HG03064 (cell line): ENCODE measurements at regions not wholly inside any gene's neighbourhood (a gene's known extent, or its start where the extent isn't known, plus 50 kb on each side); places are given as distances from the start of the nearest gene placed in this dataset.
"Not testable (repeated sequence)": the region's sequence is repeated elsewhere in the genome, so short reads cannot be mapped to it uniquely, and the experiment has no call there.

Experiments used
- ATAC-seq: cut with Tn5 transposase; IDR thresholded peaks from one replicate; pipeline ENCODE4 v1.9.1; 2021; ENCODE audit warnings: low read depth; ENCODE audit not compliant: unreplicated experiment

DNA sequence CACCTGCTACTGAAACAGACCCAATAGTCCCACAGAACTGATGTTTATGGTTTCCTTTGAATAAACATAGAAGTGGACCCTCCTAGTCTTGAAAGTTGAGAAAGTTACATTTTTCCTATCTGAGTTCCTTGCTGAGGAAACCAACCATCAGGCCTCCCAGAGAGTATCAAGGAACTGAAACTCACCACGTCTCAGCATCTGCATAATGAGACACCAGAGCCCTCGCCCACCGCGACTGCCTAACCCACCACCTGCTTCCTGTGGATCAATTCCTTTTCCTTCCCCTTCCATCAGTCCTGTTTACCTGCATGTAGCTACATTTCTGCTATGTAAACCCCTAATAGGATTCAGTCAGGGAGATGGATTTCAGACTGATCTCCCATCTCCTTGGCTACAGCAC, 443.2 kb upstream of the TMEM132C start:
- no peak for ATAC-seq

DNA sequence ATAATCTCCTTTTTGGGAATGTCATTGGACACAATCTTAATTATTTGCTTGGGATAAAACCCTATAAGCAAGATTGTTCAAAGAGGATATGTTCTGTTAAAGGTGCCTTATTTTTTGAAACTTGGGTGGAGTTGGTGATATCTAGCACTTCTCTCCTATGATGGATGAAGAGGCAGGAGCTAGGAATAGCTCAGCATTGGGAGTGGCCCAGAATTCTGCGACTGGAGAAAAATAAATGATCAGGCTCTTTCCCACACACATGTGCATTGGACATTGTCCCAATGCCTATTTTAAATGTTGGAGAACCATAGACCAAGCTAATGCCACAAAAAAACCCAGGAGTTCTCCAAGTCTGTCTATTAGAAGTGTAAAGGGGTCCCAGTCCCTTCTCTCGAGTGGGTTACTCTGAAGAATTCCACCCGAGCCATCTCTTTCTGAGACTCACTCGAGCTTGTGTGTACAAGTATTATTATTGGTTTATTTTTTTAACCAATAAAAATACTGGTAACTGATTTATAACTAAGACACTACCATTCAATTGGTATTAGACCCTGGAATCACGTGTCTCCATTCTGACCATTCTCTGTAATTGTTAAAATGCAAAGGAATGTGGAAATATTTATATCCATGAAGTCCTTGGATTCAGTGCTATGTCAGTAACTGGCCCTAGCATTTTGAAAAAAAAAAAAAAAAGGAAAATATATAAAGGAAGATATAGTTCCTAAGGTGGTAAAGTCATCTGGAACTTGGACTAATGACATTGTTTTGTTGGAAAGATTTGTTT, 437.5 kb upstream of the TMEM132C start:
- ATAC-seq = no peak

DNA sequence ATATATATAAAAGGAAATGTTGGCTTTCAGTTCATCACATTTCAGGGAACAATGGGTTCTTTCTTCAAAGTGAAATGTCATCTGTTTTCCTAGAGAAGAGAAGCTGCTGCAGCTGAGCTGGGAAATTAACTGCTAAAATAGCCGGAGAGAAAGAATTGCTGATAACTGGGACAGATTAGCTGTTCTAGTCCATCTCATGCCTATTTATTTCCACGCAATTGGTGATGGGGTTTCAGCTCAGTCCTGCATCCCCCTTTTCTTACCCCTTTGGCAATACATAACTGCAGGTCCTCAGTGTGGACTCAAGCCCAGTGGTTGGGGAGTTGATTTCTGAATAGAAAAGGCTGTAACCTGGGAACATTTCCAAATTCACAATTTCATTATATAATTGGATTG, 436.9 kb upstream of the TMEM132C start:
- ATAC-seq = no peak

DNA sequence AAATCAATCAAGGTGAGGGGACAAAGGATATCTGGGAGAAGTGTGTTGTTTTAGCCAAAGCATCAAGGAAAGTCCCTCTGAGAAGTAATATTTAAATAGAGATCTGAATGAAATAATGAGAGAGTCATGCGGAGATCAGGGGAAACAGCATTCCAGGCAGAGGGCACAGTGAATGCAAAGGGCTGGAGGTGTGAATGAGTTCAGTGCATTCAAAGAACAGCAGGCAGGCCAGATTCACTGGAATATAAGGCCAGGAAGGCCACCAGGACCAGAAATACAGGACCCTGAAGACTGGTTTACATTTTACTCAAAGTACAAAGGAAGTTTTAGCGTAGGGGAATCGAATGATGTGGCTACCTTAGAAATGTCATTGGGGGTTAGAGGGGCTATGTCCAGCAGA, 436.2 kb upstream of the TMEM132C start:
- ATAC-seq = no peak

DNA sequence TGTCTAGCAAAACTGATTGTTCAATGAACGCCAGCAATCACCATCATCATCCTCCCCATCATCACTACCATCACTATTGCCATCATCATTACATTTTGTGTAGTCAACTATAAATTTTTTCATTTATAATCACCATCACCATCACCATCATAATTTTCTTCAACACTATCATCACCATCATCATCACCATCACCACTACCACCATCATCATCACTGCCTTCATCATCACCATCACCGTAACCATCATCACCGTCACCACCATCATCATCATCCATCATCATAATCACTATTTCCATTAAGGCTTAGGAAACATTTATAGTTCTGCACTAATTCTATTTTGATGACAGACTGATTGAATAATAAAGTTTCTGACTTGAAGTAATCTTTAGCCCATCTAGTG, 434.8 kb upstream of the TMEM132C start:
- ATAC-seq = no peak

DNA sequence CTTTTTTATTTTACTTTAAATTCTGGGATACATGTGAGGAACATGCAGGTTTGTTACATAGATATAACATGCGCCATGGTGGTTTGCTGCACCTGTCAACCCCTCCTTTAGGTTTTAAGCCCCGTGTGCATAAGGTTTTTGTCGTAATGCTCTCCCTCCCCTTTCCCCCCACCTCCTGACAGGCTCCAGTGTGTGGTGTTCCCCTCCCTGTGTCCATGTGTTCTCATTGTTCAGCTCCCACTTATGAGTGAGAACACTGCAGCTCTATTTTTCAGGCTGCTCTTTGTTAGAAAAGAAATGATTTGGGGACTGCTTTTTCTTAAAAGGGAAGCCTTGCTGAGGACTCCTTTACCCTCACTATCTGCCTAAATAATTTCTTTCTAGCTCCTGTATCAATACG, 430.2 kb upstream of the TMEM132C start:
- ATAC-seq = not testable (repeated sequence)

DNA sequence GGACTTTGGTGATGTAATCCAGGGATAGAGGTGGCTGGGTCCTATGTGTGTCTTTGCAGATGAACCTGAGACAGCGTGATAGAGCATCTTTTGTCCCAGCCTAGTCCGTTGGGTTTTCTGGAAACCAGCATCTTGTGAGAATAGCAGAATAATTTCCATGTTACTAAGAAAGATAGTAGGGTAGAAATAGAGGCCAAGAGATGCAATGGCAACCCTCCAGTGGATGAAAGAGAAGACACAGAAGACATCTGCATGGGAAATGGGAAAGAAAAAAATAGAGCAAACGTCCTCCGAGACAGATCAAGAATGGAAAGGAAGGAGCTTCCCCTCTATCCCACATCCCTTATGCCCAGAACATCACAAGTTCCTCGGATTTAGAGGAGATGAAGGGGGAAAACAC, 409.3 kb upstream of the TMEM132C start:
- no peak for ATAC-seq

DNA sequence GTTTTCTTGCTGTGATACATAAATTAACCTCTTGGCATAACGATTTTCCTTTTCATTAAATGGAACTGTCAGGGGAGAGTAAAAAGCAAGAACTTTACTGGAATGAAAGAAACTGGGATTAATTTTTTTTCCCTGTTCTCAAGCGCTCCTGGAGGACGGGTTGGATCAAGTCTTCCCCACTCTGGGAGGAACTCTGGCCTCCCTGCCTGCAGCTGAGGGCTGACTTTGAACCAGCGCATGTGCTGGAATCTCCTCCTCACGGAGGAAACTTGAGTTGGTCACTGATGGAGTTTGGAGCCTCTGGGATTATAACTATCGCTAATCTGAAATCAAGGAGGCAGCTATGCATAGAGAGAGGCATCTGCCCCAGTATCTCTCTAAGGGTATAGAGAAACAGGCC, 406.4 kb upstream of the TMEM132C start:
- no peak for ATAC-seq

DNA sequence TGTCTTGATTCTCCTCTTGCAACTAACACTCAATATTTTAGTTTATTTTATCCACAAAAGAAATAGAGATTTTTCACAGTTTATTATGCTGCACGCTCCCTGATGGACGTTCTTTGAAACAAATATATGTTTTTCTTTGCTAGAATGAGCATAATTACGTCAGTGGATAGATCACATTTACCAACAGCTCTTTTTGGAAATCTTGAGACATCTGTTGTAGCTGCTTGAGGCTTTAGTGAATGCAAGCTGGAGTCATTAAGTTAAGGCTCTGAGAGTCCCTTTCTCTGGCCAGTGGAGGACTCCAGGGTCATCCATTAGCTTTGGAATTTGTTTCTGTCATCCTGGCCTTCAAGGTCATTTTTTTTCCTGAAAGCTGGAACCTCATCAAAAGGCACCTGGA, 405.6 kb upstream of the TMEM132C start:
- no peak for ATAC-seq

DNA sequence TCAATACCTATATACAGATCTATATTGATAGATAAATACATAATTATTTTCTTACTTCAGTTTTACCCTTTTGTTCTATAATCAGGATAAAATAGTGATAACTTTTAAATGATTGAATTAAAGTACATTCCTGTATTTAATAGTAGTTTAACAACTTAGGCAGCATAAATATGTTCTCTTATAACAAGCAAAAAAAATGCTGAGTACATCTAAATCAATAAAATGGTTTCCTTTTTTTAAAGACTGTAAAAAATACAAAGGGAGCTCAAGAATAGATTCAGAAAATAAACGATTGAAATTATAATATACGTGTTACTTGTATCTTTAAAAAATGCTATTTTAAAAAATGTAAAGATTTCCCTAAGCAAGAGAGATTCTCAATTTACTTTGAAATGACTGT, 393.7 kb upstream of the TMEM132C start:
- ATAC-seq = no peak

DNA sequence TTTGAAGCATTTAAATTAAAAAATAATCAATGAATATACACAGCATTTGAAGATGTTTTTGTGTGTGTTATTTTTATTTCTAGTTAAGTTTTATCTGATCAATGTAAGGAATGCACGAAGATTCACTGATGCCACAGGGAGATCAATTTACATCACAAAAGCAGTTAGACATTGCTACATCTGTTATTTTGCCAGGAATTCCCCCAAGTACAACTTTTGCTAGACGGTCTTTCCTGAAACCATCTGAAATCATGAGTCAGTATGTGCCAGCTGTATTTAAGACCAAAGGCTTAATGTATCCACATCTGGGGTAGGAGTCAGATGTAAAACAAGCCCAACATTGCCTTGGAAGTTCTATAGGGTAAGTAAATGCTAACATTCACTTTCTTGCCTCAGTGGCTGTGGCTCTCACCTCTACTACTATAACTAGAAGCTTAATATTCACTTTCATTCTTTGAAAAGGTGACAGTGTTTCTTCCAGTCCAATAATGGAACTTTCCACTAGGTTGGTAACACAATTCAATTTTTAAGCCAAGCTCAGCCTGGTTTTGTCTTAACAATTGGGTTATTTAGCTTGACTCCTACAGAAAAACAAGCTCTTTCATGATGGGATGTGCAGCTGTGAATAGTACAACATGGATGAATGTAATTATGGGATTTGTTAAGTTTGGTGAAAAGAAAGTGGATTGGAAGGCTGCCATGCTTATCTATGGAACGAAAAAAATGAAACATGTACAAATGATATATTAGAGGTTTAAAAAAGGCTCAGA, 385.4 kb upstream of the TMEM132C start:
- ATAC-seq = no peak

DNA sequence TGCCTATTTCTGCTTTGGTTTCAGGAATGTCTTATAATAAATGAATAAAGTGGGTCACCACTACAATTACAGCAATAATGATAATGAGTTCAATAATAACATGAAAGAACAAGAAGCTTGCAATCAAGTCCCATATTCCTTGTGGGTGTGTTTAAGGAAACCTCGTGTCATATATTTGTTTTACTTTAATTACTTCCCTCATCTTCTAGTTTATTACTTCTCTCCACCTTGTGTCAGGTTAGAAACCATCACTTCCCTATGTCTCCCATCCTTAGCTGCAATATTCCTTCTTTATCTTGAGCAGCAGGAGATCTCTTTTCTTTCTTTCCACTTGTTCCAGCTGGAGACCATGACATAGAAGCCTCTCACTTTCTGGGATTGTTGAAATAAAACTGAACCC, 384.0 kb upstream of the TMEM132C start:
- ATAC-seq = no peak

DNA sequence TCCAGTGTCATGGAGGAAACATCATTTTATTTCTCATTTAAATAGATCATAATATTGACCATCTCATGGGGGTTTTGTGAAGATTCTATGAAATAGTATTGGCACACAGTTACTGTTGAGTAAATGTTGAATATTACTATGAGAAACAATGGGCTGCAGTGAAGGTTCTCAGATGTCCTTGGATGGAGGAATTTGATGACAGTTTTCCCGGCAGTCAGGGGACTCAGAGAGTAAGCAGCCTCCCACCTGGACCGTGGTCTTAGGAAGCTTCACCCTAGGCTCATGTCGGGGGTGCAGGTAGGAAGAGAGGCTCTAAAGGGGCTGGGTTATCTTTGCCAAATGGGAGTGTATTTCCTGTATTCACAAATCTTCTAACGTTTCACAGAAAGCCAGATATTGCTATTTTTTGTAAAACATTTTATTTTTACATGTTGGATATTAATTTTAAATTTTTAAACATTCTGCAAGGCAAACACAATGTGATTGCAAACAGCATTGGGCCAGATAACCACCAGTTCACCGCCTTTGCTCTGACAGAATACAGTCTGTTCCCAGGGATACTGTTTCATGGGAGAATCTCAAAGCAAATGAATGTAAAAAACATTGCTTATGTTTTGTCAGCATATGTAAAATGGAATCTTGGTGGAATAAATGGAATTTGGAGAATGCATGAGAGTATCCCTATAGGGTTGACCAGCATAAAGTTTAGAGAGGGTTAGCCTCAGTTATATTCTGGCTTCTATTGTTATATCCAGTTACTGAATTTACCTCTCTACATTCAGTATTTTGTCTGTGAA, 380.8 kb upstream of the TMEM132C start:
- ATAC-seq = no peak

DNA sequence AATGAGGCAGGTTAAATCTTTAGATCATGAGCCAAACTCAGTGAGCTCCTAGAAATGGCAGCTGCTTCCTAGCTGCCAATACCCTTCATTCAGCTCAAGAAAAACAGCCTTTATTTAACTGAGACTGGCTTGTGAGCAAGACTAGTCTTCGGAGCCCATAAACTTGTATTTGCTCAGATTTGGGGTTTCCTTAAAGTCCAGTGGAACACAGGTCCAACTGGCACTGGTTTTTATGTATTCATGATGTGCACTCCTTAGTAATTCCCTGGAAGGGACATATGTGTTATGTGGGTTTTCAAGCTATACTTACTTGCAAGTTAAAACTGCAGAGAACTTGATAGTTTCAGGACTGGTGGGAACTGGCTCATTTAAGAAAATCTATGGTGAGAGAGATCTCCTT, 380.1 kb upstream of the TMEM132C start:
- no peak for ATAC-seq

DNA sequence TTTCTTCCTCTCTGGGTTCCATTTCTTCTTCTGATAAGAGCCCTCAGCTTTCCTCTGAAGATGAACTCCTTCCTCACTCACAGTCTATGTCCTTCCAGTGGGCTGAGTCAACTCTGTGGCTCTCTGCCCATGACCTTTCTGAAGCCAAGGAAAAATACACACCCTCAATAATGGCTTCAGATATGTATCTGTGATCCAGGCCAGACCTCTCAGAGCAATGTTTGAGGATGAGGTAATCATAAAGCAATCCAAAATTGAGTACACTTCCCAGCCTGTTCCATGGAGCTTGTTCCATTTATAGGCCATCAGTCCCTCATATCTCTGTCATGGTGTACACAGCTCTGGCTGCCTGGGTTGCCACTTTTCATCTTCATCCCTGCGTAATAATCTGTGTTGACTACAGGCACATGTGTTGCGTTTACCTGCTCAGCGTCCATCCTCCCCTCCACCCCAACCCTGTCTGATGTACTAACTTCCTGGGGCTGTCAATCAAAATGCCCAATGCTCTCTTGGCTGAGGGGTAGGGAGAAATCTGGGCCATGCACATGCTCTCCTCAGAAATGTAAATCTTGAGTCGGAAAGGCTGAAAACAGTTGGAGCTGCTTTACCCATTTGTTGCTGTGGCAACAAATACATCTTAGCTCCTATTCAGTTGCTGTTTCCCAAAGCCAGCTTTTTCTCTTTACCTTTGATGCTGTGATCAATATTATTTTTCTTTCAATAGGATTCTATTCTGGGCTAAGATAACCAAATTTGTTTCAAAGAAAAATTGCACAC, 377.8 kb upstream of the TMEM132C start:
- no peak for ATAC-seq

DNA sequence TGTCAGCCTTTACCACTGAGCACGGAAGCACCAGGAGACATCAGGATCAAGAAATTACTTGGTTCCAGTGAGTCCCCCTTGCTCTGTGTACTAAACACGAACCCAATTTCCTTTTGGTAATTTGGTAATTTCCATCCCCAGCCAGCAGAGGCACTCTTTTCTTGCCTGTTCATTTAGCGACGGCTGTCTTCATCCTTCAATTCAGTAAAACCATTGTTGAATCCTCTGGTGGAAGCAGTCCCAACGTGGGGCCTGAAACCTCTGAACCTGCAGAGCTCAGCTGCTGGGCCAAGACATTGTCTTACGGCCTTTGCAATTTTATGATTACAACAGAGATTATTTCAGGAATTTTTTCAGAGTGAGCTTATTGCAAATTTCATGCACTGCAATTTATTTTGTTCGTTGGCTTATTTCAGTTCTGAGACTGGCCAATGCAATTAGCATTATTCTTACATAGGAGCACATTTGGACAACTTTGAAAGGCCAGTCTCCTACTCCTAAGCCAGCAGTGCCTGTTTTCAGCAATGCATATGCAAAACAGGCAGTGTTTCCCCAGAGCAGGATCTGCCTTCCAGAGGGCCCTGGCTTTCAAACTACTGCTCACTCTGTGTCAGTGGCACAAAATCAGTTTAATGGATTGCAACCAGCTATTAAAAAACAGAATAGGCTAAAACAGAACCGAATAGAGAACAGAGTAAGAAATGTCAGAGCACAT, 372.9 kb upstream of the TMEM132C start:
- no peak for ATAC-seq

DNA sequence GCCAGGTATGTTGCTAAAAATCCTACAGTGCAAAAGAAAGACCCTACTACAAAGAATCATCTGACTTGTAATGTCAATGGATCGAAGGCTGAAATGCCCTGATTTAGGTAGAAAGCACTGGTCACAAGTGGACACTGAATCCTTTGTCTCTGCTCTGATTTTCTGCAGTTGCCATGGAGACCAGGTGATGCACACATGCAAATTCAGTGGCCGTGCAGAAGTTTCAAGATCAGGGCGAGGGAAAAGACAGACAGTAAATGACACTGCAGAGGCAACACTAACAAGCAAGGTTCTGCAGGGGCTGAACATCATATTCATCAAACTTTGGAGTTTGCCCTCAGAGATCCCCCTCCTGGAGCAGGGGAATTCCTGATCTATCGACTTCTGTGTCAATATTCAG, 370.3 kb upstream of the TMEM132C start:
- ATAC-seq = no peak

DNA sequence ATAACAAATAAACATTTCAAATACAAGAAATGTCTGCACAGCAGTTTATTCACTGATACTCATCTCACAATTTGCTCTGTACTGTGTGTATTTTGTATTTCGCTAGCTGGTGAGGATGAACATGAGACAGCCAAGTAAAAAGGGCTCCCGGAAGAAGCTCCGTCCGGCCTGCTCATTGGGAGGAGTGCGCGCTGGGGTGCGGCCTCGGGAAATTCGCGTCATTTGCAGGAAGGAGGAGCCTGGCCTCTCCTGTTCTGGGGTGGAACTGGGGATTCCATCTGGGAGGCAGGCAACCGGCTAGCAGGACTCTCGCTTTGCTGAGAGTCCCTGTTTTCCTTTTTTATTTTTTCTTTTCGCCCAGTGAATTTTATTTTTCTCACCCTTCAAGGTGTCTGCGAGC, 368.4 kb upstream of the TMEM132C start:
- ATAC-seq = no peak

DNA sequence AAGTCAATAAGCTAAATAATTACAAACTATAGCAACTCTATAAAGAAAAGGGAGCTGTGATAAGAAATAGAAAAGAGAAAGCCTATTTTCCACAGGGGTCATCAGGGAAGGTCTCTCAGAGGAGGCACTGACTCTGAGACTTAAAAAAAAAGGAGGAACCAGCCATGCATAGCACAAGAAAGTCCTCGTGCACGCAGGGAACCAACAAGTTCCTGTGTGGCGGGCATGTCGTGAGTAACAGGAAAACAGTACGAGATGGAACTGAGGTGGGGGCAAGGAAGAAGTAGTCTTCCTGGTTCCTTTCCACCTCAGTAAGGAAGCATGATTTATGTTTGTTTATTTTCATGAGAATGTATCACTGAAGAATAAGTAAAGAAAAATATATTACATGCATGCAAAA, 367.0 kb upstream of the TMEM132C start:
- ATAC-seq = no peak

DNA sequence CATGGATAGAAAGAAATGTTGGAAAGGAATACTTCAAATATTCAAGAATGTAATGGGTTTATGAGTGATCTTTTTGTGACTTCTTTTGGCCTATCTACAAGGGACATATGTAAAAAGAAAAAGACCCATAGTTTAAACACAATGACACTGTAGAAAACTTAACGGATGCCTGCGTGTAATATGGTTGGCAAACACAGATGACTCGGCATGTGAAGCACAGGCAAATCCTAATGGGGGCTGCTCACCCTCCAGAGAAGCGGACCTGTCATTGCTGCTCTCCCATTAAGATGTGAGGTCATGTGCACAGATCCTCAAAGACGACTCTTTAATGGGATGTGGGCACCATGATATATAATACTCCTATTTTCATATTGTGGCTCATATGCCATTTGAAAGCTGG, 366.6 kb upstream of the TMEM132C start:
- ATAC-seq = no peak
